ENCODE measurements at regions not wholly inside any gene's neighbourhood (a gene's known extent, or its start where the extent isn't known, plus 50 kb on each side); places are given as distances from the start of the nearest gene placed in this dataset.

DNA sequence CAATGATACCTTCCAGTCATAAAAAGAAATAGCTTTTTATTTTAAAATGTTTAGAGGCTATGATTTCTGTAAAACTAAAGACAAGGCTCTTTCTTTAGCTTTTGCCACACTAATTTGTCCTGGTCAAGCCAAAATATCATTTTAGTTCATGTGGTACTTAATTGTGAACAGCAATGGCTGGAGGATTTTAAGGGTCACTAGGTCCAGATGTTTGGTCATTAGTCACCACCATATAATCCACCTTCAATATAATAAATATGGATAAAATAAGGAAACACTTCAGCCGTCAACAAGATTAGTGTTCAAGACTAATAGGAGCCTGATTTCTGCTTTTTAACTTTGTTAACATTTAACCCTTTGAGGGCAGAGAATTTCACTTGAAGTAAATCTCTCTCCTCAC lies 50.0 kb upstream of the HGF start:
- H3K4me1 Mint-ChIP-seq: peaks cover 4% of the 10 kb centered on the region
- Histone ChIP-seq H3K9ac (no peak overlapping the region), H3K4me3 (no peak overlapping the region), H3K79me2 (ENCODE audit: low read depth) (no peaks in the 10 kb centered on the region), H3K4me1 (no peaks in the 10 kb centered on the region), H3K27ac (no peak overlapping the region), H4K20me1 (ENCODE audit: low read depth) (no peaks in the 10 kb centered on the region), H3K4me2 (no peak overlapping the region), H3K9me3 (ENCODE audit: low read depth) (no peaks in the 10 kb centered on the region), H2AFZ (replicated peaks) (no peak overlapping the region), H3K27me3 (no peaks in the 10 kb centered on the region), H3F3A (ENCODE audit: low read depth) (no peaks in the 10 kb centered on the region), H3K36me3 (no peaks in the 10 kb centered on the region)
- H3K27ac Mint-ChIP-seq: no peak overlapping the region
- H3K9me3 Mint-ChIP-seq: no peaks in the 10 kb centered on the region
- no peak overlapping the region for H3K4me3 Mint-ChIP-seq
- TF ChIP-seq, protein P1, sequence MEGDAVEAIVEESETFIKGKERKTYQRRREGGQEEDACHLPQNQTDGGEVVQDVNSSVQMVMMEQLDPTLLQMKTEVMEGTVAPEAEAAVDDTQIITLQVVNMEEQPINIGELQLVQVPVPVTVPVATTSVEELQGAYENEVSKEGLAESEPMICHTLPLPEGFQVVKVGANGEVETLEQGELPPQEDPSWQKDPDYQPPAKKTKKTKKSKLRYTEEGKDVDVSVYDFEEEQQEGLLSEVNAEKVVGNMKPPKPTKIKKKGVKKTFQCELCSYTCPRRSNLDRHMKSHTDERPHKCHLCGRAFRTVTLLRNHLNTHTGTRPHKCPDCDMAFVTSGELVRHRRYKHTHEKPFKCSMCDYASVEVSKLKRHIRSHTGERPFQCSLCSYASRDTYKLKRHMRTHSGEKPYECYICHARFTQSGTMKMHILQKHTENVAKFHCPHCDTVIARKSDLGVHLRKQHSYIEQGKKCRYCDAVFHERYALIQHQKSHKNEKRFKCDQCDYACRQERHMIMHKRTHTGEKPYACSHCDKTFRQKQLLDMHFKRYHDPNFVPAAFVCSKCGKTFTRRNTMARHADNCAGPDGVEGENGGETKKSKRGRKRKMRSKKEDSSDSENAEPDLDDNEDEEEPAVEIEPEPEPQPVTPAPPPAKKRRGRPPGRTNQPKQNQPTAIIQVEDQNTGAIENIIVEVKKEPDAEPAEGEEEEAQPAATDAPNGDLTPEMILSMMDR (IDR thresholded peaks at IDR 0.05): no peak
- TF ChIP-seq EZH2phosphoT487 (IDR thresholded peaks at IDR 0.05) (no peak), EZH2 (IDR thresholded peaks at IDR 0.05) (no peak)
- H3K36me3 Mint-ChIP-seq: no peaks in the 10 kb centered on the region
- no peak for DNase-seq (ENCODE audit: low spot score)
- no peaks in the 10 kb centered on the region for H3K27me3 Mint-ChIP-seq (ENCODE audit: insufficient read depth, low read depth)

All from neural progenitor cell (in vitro differentiated cells).